ENCODE measurements at regions not wholly inside any gene's neighbourhood (a gene's known extent, or its start where the extent isn't known, plus 50 kb on each side); places are given as distances from the start of the nearest gene placed in this dataset.
"Not testable (repeated sequence)": the region's sequence is repeated elsewhere in the genome, so short reads cannot be mapped to it uniquely, and the experiment has no call there.

GRCh38 chr15:79782307-79782706, 114.5 kb downstream of the MTHFS start:
- TF ChIP-seq CTCF (conservative IDR thresholded peaks at IDR 0.05 in 1 of 2, IDR thresholded peaks at IDR 0.05 in 1 of 2; ENCODE audit: low read depth in 1 of 2, low read length in 2 of 2); EZH2 (IDR thresholded peaks at IDR 0.05; ENCODE audit: low read length, missing control alignments): not testable (repeated sequence)
